GM23248 (cell line): ENCODE measurements at regions not wholly inside any gene's neighbourhood (a gene's known extent, or its start where the extent isn't known, plus 50 kb on each side); places are given as distances from the start of the nearest gene placed in this dataset.

Experiments used
- DNase-seq: peaks from one replicate; pipeline ENCODE4 v3.0.0-alpha.2; 2015
- H2AFZ ChIP-seq: fragments of 200-600 bp; sonication (generic); 2 replicates; pipeline ENCODE4 v1.6.1; 2016; ENCODE audit warnings: antibody characterized with exemption
- H3F3A ChIP-seq: fragments of 200-600 bp; sonication (generic); 2 replicates; pipeline ENCODE4 v1.6.1; 2016; ENCODE audit warnings: mild to moderate bottlenecking, antibody characterized with exemption, mixed run types; ENCODE audit not compliant: insufficient read depth
- H3K27ac ChIP-seq: fragments of 200-600 bp; sonication (generic); 2 replicates; pipeline ENCODE4 v1.5.1; 2016; ENCODE audit warnings: mild to moderate bottlenecking
- H3K27me3 ChIP-seq: fragments of 200-600 bp; sonication (generic); replicated peaks from 2 replicates; pipeline ENCODE4 v1.6.1; 2016; ENCODE audit warnings: mild to moderate bottlenecking; ENCODE audit not compliant: insufficient read depth
- H3K36me3 ChIP-seq: fragments of 200-600 bp; sonication (generic); 2 replicates; pipeline ENCODE4 v1.6.1; 2016; ENCODE audit warnings: low read depth, mild to moderate bottlenecking
- H3K4me1 ChIP-seq: fragments of 200-600 bp; sonication (generic); 2 replicates; pipeline ENCODE4 v1.6.1; 2016; ENCODE audit warnings: mild to moderate bottlenecking; ENCODE audit not compliant: insufficient read depth
- H3K4me2 ChIP-seq: fragments of 200-600 bp; sonication (generic); one replicate; pipeline ENCODE4 v1.6.1; 2016; ENCODE audit warnings: mild to moderate bottlenecking; ENCODE audit not compliant: unreplicated experiment
- H3K4me3 ChIP-seq: fragments of 200-600 bp; sonication (generic); 2 replicates; pipeline ENCODE4 v1.5.1; 2016; ENCODE audit warnings: mild to moderate bottlenecking
- H3K79me2 ChIP-seq: fragments of 200-600 bp; sonication (generic); 2 replicates; pipeline ENCODE4 v1.6.1; 2016; ENCODE audit warnings: mild to moderate bottlenecking; ENCODE audit not compliant: insufficient read depth
- H3K9ac ChIP-seq: fragments of 200-600 bp; sonication (generic); 2 replicates; pipeline ENCODE4 v1.6.1; 2016; ENCODE audit warnings: mild to moderate bottlenecking
- H3K9me2 ChIP-seq: fragments of 200-600 bp; sonication (generic); 2 replicates; pipeline ENCODE4 v1.6.1; 2016; ENCODE audit warnings: mixed run types, mild to moderate bottlenecking, moderate library complexity; ENCODE audit not compliant: insufficient read depth
- H3K9me3 ChIP-seq: fragments of 200-600 bp; sonication (generic); one replicate; pipeline ENCODE4 v1.6.1; 2017; ENCODE audit warnings: low read depth
- H4K20me1 ChIP-seq: fragments of 200-600 bp; sonication (generic); 2 replicates; pipeline ENCODE4 v1.6.0; 2016; ENCODE audit not compliant: insufficient read depth
- EZH2 ChIP-seq: fragments of 200-600 bp; sonication (generic); IDR thresholded peaks from 2 replicates; pipeline ENCODE4 v1.6.1; 2018; ENCODE audit warnings: antibody characterized with exemption, mild to moderate bottlenecking; ENCODE audit not compliant: insufficient read depth, poor library complexity, severe bottlenecking
- EZH2phosphoT487 ChIP-seq: fragments of 200-600 bp; sonication (generic); IDR thresholded peaks from 2 replicates; pipeline ENCODE4 v1.6.1; 2018; ENCODE audit warnings: antibody characterized with exemption, moderate library complexity, mild to moderate bottlenecking, low read depth; ENCODE audit not compliant: insufficient read depth
- WGBS, 2 experiments: methylation state at CpG; one replicate each; pipeline ENCODE4 v1.1.6; 2015 to 2017; ENCODE audit warnings: low lambda C conversion rate in 2 of 2, low coverage in 1 of 2; ENCODE audit errors: missing lambda C conversion rate in 2 of 2; 5-methylcytosine and 5-hydroxymethylcytosine counted together
- in situ Hi-C: fragments of 300-500 bp; cut with MboI; formaldehyde crosslinking; loops from 2 replicates; pipeline ENCODE4 v1.15.0; 2020

GRCh38 chr18:38458698-38459097 lies 893.1 kb upstream of the CELF4 start:
- Histone ChIP-seq H2AFZ (no peak overlapping the region), H4K20me1 (no peaks in the 10 kb centered on the region), H3K4me1 (no peaks in the 10 kb centered on the region), H3K9me2 (no peaks in the 10 kb centered on the region), H3K9ac (no peak overlapping the region), H3K4me3 (no peak overlapping the region), H3K36me3 (no peaks in the 10 kb centered on the region), H3K9me3 (no peaks in the 10 kb centered on the region), H3K27ac (no peak overlapping the region), H3F3A (no peaks in the 10 kb centered on the region), H3K27me3 (no peaks in the 10 kb centered on the region), H3K4me2 (no peak overlapping the region), H3K79me2 (no peaks in the 10 kb centered on the region)
- no peak for DNase-seq
- in situ Hi-C loops, result no loop called here
- 2% methylated on average over 3 of the region's 3 CpGs for WGBS, 2 experiments
- TF ChIP-seq EZH2phosphoT487, result no peak
- TF ChIP-seq EZH2, result no peak

DNA sequence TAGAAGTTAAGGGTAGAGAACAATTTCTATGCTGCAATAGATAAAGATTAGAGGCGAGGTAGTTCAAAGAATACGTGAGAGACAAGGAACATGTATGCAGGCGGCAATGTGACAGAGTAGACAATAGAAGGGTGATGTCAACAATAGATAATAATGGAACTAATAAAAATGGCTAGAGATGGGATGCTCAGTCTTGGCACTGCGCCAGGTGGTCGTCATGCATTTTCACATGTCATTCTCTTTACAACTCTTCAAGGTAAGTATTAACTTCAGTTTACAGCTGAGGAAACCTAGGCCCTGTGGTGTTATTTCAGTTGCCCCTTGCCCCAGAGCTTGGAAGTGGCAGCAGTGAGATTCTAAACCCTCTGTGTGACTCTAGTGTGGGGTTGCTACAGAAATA lies 890.7 kb upstream of the CELF4 start:
- no peak overlapping the region for H3K4me3 ChIP-seq
- H3K4me2 ChIP-seq, result no peak overlapping the region
- in situ Hi-C loops, result no loop called here
- no peaks in the 10 kb centered on the region for H3F3A ChIP-seq
- TF ChIP-seq EZH2 (no peak), EZH2phosphoT487 (no peak)
- no peaks in the 10 kb centered on the region for H3K9me2 ChIP-seq
- no peak for DNase-seq
- no peaks in the 10 kb centered on the region for H3K27me3 ChIP-seq
- H3K27ac ChIP-seq, result no peak overlapping the region
- H3K79me2 ChIP-seq, result no peaks in the 10 kb centered on the region
- no peaks in the 10 kb centered on the region for H4K20me1 ChIP-seq
- WGBS, 2 experiments, result 33 to 34% methylated on average over 5 of the region's 5 CpGs
- H3K4me1 ChIP-seq, result no peaks in the 10 kb centered on the region
- H3K36me3 ChIP-seq, result no peaks in the 10 kb centered on the region
- no peak overlapping the region for H2AFZ ChIP-seq
- H3K9ac ChIP-seq, result no peak overlapping the region
- no peaks in the 10 kb centered on the region for H3K9me3 ChIP-seq

- no peak overlapping the region for H3K4me3 ChIP-seq
- H3K4me2 ChIP-seq, result no peak overlapping the region
- H3K9me2 ChIP-seq, result no peaks in the 10 kb centered on the region
- H3K4me1 ChIP-seq, result no peaks in the 10 kb centered on the region
- H3K36me3 ChIP-seq, result no peaks in the 10 kb centered on the region
- TF ChIP-seq EZH2 (no peak), EZH2phosphoT487 (no peak)
- no peak for DNase-seq
- no peak overlapping the region for H3K9ac ChIP-seq
- no peaks in the 10 kb centered on the region for H3K9me3 ChIP-seq
- H3F3A ChIP-seq, result no peaks in the 10 kb centered on the region
- no peak overlapping the region for H3K27ac ChIP-seq
- H3K27me3 ChIP-seq, result no peaks in the 10 kb centered on the region
- H4K20me1 ChIP-seq, result no peaks in the 10 kb centered on the region
- no peaks in the 10 kb centered on the region for H3K79me2 ChIP-seq
- no peak overlapping the region for H2AFZ ChIP-seq
- in situ Hi-C loops, result no loop called here
- WGBS, 2 experiments, result 56 to 57% methylated on average over 1 of the region's 1 CpG
Observed at GRCh38 chr18:38454764-38455469, 889.3 kb upstream of the CELF4 start.

DNA sequence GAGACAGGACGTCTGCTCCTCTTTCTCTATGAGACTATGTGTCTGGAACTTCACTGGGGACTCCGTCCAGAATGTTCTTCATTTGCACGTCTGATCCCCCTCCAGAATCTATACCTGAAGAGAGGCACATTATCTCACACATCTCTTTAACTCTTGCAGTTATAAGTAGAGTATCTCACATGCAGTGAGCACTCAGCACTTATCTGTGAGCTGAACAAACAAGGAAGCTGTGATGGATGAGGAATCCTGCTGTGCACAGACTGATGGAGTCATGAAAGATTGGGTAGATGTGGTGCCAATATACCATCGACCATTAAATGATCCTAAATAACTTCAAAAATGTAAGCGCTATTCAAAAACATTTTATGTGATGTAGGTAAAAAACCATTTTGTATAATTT lies 888.3 kb upstream of the CELF4 start:
- no peak for DNase-seq
- 24 to 28% methylated on average over 5 of the region's 5 CpGs for WGBS, 2 experiments

More for the DNA sequence above, 888.3 kb upstream of the CELF4 start:
- no peaks in the 10 kb centered on the region for H3K9me2 ChIP-seq
- H3K36me3 ChIP-seq, result no peaks in the 10 kb centered on the region
- H3K9me3 ChIP-seq, result no peaks in the 10 kb centered on the region
- no peaks in the 10 kb centered on the region for H3K79me2 ChIP-seq
- no peaks in the 10 kb centered on the region for H3K27me3 ChIP-seq
- H3K4me2 ChIP-seq, result no peak overlapping the region
- no peak overlapping the region for H3K27ac ChIP-seq
- no peak overlapping the region for H3K9ac ChIP-seq
- H3K4me3 ChIP-seq, result no peak overlapping the region
- H3F3A ChIP-seq, result no peaks in the 10 kb centered on the region
- no peaks in the 10 kb centered on the region for H3K4me1 ChIP-seq
- H2AFZ ChIP-seq, result no peak overlapping the region
- H4K20me1 ChIP-seq, result no peaks in the 10 kb centered on the region
- in situ Hi-C loops, result no loop called here
- TF ChIP-seq EZH2phosphoT487 (no peak), EZH2 (no peak)
